Esophagus (tissue), 2 donors: ENCODE measurements at regions not wholly inside any gene's neighbourhood (a gene's known extent, or its start where the extent isn't known, plus 50 kb on each side); places are given as distances from the start of the nearest gene placed in this dataset.
"Not testable (repeated sequence)": the region's sequence is repeated elsewhere in the genome, so short reads cannot be mapped to it uniquely, and the experiment has no call there.

Source experiments
- H3K27ac ChIP-seq, 2 donors: one replicate each; pipeline ENCODE4 v1.5.1; 2013; ENCODE audit warnings: low read depth in 2 of 2, mild to moderate bottlenecking in 2 of 2, inconsistent platforms in 1 of 2, low read length in 1 of 2, moderate library complexity in 1 of 2
- H3K27me3 ChIP-seq, 2 donors: one replicate each; pipeline ENCODE4 v1.6.1; 2013; ENCODE audit warnings: low read length in 2 of 2, control low read depth in 1 of 2, mild to moderate bottlenecking in 1 of 2; ENCODE audit not compliant: insufficient read depth in 2 of 2, control insufficient read depth in 1 of 2
- H3K36me3 ChIP-seq, 2 donors: one replicate each; pipeline ENCODE4 v1.6.1; 2013; ENCODE audit warnings: low read length in 1 of 2; ENCODE audit not compliant: control insufficient read depth in 2 of 2, insufficient read depth in 2 of 2
- H3K4me1 ChIP-seq, 2 donors: one replicate each; pipeline ENCODE4 v1.6.1; 2013; ENCODE audit warnings: low read length in 1 of 2; ENCODE audit not compliant: control insufficient read depth in 2 of 2, insufficient read depth in 2 of 2
- H3K4me3 ChIP-seq, 2 donors: one replicate each; pipeline ENCODE4 v1.5.1; 2013; ENCODE audit warnings: low read length in 2 of 2, mild to moderate bottlenecking in 2 of 2, low read depth in 1 of 2, moderate library complexity in 1 of 2
- H3K9me3 ChIP-seq, 2 donors: one replicate each; pipeline ENCODE4 v1.6.1; 2013; ENCODE audit warnings: mild to moderate bottlenecking in 2 of 2, low read depth in 1 of 2, low read length in 1 of 2, moderate library complexity in 1 of 2; ENCODE audit not compliant: control insufficient read depth in 2 of 2, insufficient read depth in 1 of 2
- WGBS, 2 donors: extraction: QIAGEN DNeasy Blood & Tissue Kit; methylation state at CpG; one replicate each; pipeline ENCODE4 v1.1.7; 2013; 5-methylcytosine and 5-hydroxymethylcytosine counted together
- donor health status: healthy with polysubstance abuse.
- donor health status: Bipolar disorder and iron deficiency.

DNA sequence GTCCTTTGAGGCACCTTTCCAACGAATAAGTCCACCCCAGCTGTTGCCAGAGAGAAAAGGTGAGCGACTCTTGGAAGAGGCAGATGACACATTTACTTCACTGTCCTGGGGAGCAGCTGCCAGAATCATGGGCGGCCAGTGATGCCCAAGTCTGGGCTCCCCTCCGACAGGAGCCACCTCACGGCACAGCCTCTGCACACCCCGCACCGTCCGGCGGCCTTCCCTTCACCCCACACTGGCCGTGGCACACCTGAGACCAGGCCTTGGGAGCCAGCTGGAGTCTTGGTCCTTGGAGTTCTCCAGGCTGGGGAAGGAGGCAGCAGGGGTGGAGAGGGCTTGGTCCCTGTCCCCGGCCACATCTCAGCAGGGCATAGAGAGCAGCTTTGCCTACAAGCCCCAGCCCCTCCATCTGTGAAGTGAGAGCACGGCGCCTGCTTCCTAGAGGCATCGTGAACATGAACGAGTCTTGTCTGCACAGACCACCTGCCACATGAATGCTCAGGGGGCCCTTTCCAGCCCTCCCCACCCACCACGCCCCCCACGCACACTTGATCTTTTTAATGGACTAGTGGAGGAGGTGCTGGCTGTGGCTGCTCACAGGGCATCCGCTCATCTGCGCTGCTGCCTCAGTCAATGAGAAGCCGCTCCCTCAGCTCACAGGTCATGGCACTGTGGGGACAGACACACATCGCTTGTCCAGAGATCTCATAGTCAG is 400.2 kb upstream of the MYT1L start:
- Histone ChIP-seq H3K4me3 (no peak overlapping the region), H3K27me3 (no peaks in the 10 kb centered on the region), H3K4me1 (no peaks in the 10 kb centered on the region), H3K27ac (no peak overlapping the region), H3K9me3 (no peaks in the 10 kb centered on the region), H3K36me3 (no peaks in the 10 kb centered on the region)
- 85 to 89% methylated on average over 21 of the region's 21 CpGs for WGBS, 2 donors

GRCh38 chr2:2730301-2730833 is 399.3 kb upstream of the MYT1L start:
- H3K9me3 ChIP-seq = no peaks in the 10 kb centered on the region
- no peak overlapping the region for H3K4me3 ChIP-seq
- H3K27me3 ChIP-seq = no peaks in the 10 kb centered on the region
- 82 to 90% methylated on average over 18 of the region's 18 CpGs for WGBS, 2 donors
- no peaks in the 10 kb centered on the region for H3K4me1 ChIP-seq
- no peak overlapping the region for H3K27ac ChIP-seq
- H3K36me3 ChIP-seq = no peaks in the 10 kb centered on the region

GRCh38 chr2:2729246-2729645 is 398.2 kb upstream of the MYT1L start:
- Histone ChIP-seq H3K9me3 (no peaks in the 10 kb centered on the region), H3K4me3 (no peak overlapping the region), H3K27ac (no peak overlapping the region), H3K36me3 (no peaks in the 10 kb centered on the region), H3K27me3 (no peaks in the 10 kb centered on the region), H3K4me1 (no peaks in the 10 kb centered on the region)
- 75 to 79% methylated on average over 9 of the region's 9 CpGs for WGBS, 2 donors

GRCh38 chr2:2728635-2729034 is 397.6 kb upstream of the MYT1L start:
- no peaks in the 10 kb centered on the region for H3K9me3 ChIP-seq

DNA sequence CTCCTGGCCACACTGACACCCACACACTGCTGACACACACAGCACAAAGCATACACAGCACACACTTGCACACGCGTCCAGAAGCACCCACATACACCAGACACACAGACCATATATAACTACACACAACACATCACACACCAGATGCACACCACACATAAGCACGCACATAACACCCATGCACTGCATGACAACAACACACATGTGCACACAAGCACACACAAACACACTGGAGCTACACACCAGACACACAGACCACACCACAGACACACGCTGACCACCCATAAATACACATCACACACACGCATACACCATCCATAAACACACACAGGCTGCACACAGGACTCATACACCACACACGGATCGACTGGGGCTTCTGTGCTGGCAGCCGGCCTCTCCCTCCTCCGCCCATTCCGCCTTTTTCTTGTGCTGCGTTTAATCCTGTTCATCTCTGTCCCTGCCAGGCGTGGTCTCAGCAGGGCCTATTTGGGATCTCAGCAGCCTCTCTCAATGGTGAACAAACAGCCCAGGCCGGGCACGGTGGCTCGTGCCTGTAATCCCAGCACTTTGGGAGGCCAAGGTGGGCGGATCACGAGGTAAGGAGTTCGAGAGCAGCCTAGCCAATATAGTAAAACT is 396.9 kb upstream of the MYT1L start:
- Histone ChIP-seq H3K4me1 (no peaks in the 10 kb centered on the region), H3K27me3 (no peaks in the 10 kb centered on the region), H3K4me3 (no peak overlapping the region), H3K36me3 (no peaks in the 10 kb centered on the region), H3K9me3 (no peaks in the 10 kb centered on the region), H3K27ac (no peak overlapping the region)
- 78 to 82% methylated on average over 18 of the region's 18 CpGs for WGBS, 2 donors

More at GRCh38 chr2:2728635-2729034, 397.6 kb upstream of the MYT1L start:
- 88 to 91% methylated on average over 18 of the region's 18 CpGs for WGBS, 2 donors
- Histone ChIP-seq H3K36me3 (no peaks in the 10 kb centered on the region), H3K27me3 (no peaks in the 10 kb centered on the region), H3K27ac (no peak overlapping the region), H3K4me3 (no peak overlapping the region), H3K4me1 (no peaks in the 10 kb centered on the region)

DNA sequence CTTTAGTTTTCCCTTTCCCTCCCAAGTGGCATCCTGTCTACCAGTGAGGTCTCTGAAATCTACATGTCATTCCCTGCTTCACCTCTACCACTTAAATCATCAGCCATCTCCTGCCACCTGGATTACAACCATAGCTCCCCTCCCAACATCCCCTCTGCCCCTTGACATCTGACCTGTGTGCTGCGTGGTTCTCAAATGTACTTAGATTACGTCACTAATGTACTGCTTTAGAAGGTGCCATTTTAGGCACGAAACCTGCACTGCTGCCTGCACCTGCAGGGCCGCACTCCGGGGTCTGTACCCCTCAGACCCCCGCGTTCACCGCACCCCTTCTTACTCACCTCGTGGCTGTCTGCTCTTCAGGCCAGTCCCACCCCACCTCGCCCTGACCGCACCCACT is 395.1 kb upstream of the MYT1L start:
- 77 to 80% methylated on average over 11 of the region's 11 CpGs for WGBS, 2 donors
- Histone ChIP-seq H3K9me3 (no peaks in the 10 kb centered on the region), H3K27me3 (no peaks in the 10 kb centered on the region), H3K4me1 (no peaks in the 10 kb centered on the region), H3K36me3 (no peaks in the 10 kb centered on the region), H3K27ac (no peak overlapping the region), H3K4me3 (no peak overlapping the region)

- Histone ChIP-seq H3K9me3 (peaks cover 0 to 2% of the 10 kb centered on the region in 2 donors), H3K4me1 (peaks cover 0 to 6% of the 10 kb centered on the region in 2 donors), H3K27ac (no peak overlapping the region), H3K27me3 (no peaks in the 10 kb centered on the region), H3K4me3 (no peak overlapping the region), H3K36me3 (no peaks in the 10 kb centered on the region)
- 64 to 65% methylated on average over 3 of the region's 3 CpGs for WGBS, 2 donors
Observed at GRCh38 chr2:2723064-2723463, 392.0 kb upstream of the MYT1L start.

DNA sequence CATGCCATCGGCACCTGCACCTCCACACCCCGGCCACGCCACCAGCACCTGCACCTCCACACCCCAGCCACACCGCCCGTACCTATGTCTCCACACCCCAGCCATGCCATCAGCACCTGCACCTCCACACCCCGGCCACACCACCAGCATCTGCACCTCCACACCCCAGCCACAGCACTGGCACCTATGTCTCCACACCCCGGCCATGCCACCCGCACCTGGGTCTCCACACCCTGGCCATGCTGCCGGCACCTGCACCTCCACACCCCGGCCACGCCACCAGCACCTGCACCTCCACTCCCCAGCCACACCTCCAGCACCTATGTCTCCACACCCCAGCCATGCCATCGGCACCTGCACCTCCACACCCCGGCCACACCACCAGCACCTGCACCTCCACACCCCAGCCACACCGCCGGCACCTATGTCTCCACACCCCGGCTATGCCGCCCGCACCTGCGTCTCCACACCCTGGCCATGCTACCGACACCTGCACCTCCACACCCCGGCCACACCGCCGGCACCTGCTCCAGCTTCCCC is 390.3 kb upstream of the MYT1L start:
- H3K36me3 ChIP-seq = no peaks in the 10 kb centered on the region
- WGBS, 2 donors = 85 to 89% methylated on average over 23 of the region's 23 CpGs
- H3K4me1 ChIP-seq = peaks cover 0 to 6% of the 10 kb centered on the region in 2 donors
- H3K27ac ChIP-seq = no peak overlapping the region
- no peak overlapping the region for H3K4me3 ChIP-seq
- no peaks in the 10 kb centered on the region for H3K27me3 ChIP-seq
- peaks cover 0 to 2% of the 10 kb centered on the region in 2 donors for H3K9me3 ChIP-seq

DNA sequence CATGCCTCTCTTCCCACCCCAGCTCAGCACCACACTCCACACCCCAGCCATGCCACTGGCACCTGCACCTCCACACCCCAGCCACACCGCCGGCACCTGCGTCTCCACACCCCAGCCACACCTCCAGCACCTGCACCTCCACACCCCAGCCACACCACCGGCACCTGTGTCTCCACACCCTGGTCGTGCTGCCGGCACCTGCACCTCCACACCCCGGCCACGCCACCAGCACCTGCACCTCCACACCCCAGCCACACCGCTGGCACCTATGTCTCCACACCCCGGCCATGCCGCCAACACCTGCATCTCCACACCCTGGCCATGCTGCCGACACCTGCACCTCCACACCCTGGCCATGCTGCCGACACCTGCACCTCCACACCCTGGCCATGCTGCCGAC is 389.7 kb upstream of the MYT1L start:
- H3K27me3 ChIP-seq, H3K4me1 ChIP-seq, H3K27ac ChIP-seq, H3K4me3 ChIP-seq, H3K36me3 ChIP-seq, H3K9me3 ChIP-seq: not testable (repeated sequence)
- WGBS, 2 donors = 58 to 74% methylated on average over 10 to 14 of the region's 14 CpGs
